Smooth muscle cell (in vitro differentiated cells): ENCODE measurements at regions not wholly inside any gene's neighbourhood (a gene's known extent, or its start where the extent isn't known, plus 50 kb on each side); places are given as distances from the start of the nearest gene placed in this dataset.
"Not testable (repeated sequence)": the region's sequence is repeated elsewhere in the genome, so short reads cannot be mapped to it uniquely, and the experiment has no call there.

ENCODE experiments used
- DNase-seq: peaks from one replicate; lab custom pipeline; 2025; ENCODE audit not compliant: unreplicated experiment; lab: John Stamatoyannopoulos, UW
- H2AFZ ChIP-seq: fragments of 200-600 bp; sonication (generic); 2 replicates; pipeline ENCODE4 v1.6.0; 2016; ENCODE audit warnings: antibody characterized with exemption, low read depth, mild to moderate bottlenecking
- H3F3A ChIP-seq: fragments of 200-600 bp; sonication (generic); 2 replicates; pipeline ENCODE4 v1.6.0; 2017; ENCODE audit warnings: antibody characterized with exemption, low read depth
- H3K27ac ChIP-seq: fragments of 200-600 bp; sonication (generic); 2 replicates; pipeline ENCODE4 v1.5.1; 2016; ENCODE audit warnings: low read depth, mild to moderate bottlenecking
- H3K27me3 ChIP-seq: fragments of 200-600 bp; sonication (generic); 2 replicates; pipeline ENCODE4 v1.6.1; 2016; ENCODE audit warnings: low read depth, mild to moderate bottlenecking
- H3K36me3 ChIP-seq: fragments of 200-600 bp; sonication (generic); 2 replicates; pipeline ENCODE4 v1.5.1; 2016; ENCODE audit warnings: low read depth
- H3K4me1 ChIP-seq: fragments of 200-600 bp; sonication (generic); 2 replicates; pipeline ENCODE4 v1.5.1; 2016; ENCODE audit warnings: low read depth
- H3K4me2 ChIP-seq: fragments of 200-600 bp; sonication (generic); 2 replicates; pipeline ENCODE4 v1.6.0; 2016; ENCODE audit warnings: mild to moderate bottlenecking
- H3K4me3 ChIP-seq: fragments of 200-600 bp; sonication (generic); 2 replicates; pipeline ENCODE4 v1.5.1; 2016; ENCODE audit warnings: mild to moderate bottlenecking
- H3K79me2 ChIP-seq: fragments of 200-600 bp; sonication (generic); 2 replicates; pipeline ENCODE4 v1.6.0; 2016; ENCODE audit warnings: low read depth, mild to moderate bottlenecking
- H3K9ac ChIP-seq: fragments of 200-600 bp; sonication (generic); 2 replicates; pipeline ENCODE4 v1.6.0; 2016; ENCODE audit warnings: low read depth
- H3K9me3 ChIP-seq: fragments of 200-600 bp; sonication (generic); replicated peaks from 2 replicates; pipeline ENCODE4 v1.5.1; 2016; ENCODE audit warnings: low read depth
- H4K20me1 ChIP-seq: fragments of 200-600 bp; sonication (generic); 2 replicates; pipeline ENCODE4 v1.6.0; 2016; ENCODE audit warnings: low read depth
- CTCF ChIP-seq: fragments of 200-600 bp; sonication (generic); IDR thresholded peaks from 2 replicates; pipeline ENCODE4 v1.5.1; 2017; ENCODE audit warnings: borderline replicate concordance, mild to moderate bottlenecking, antibody characterized with exemption; ENCODE audit not compliant: insufficient read depth, poor library complexity, severe bottlenecking
- WGBS: methylation state at CpG from one replicate; pipeline ENCODE4 v1.1.7; 2016; ENCODE audit warnings: low lambda C conversion rate; 5-methylcytosine and 5-hydroxymethylcytosine counted together

- Histone ChIP-seq H3K27ac (no peak overlapping the region), H3K9ac (no peak overlapping the region), H3F3A (no peaks in the 10 kb centered on the region), H3K9me3 (no peaks in the 10 kb centered on the region), H3K79me2 (no peaks in the 10 kb centered on the region), H3K27me3 (no peaks in the 10 kb centered on the region), H3K4me3 (no peak overlapping the region), H4K20me1 (no peaks in the 10 kb centered on the region), H3K36me3 (no peaks in the 10 kb centered on the region), H3K4me1 (no peaks in the 10 kb centered on the region), H2AFZ (peak overlapping the region; percentile 75), H3K4me2 (no peak overlapping the region)
- no peak for TF ChIP-seq CTCF
- DNase-seq: no peak
- WGBS: 98% methylated on average over 5 of the region's 5 CpGs
Measured at GRCh38 chr10:32179836-32180235, 123.6 kb upstream of the KIF5B start.

- H3K27ac ChIP-seq, H3K9me3 ChIP-seq, H3K4me3 ChIP-seq, H4K20me1 ChIP-seq, DNase-seq, H3K27me3 ChIP-seq, H3K4me1 ChIP-seq, H3K79me2 ChIP-seq, H3K9ac ChIP-seq, H3K36me3 ChIP-seq, H3F3A ChIP-seq, H2AFZ ChIP-seq, H3K4me2 ChIP-seq: not testable (repeated sequence)
- WGBS: 93% methylated on average over 7 of the region's 7 CpGs
Measured at GRCh38 chr10:32177594-32177993, 121.4 kb upstream of the KIF5B start.

- no peaks in the 10 kb centered on the region for H3K4me1 ChIP-seq
- no peak overlapping the region for H2AFZ ChIP-seq
- no peak overlapping the region for H3K27ac ChIP-seq
- H4K20me1 ChIP-seq: no peaks in the 10 kb centered on the region
- H3K9ac ChIP-seq: no peak overlapping the region
- H3K4me3 ChIP-seq: no peak overlapping the region
- no peak for TF ChIP-seq CTCF
- no peak overlapping the region for H3K4me2 ChIP-seq
- no peak for DNase-seq
- no peaks in the 10 kb centered on the region for H3F3A ChIP-seq
- WGBS: 97% methylated on average over 2 of the region's 2 CpGs
- H3K9me3 ChIP-seq: no peaks in the 10 kb centered on the region
- H3K36me3 ChIP-seq: no peaks in the 10 kb centered on the region
- no peaks in the 10 kb centered on the region for H3K79me2 ChIP-seq
- H3K27me3 ChIP-seq: no peaks in the 10 kb centered on the region
Measured at GRCh38 chr10:32175629-32176028, 119.4 kb upstream of the KIF5B start.

GRCh38 chr10:32174349-32174893, 118.2 kb upstream of the KIF5B start:
- H3K27me3 ChIP-seq: no peaks in the 10 kb centered on the region
- no peak for TF ChIP-seq CTCF
- H3K9me3 ChIP-seq: no peaks in the 10 kb centered on the region
- H3F3A ChIP-seq: no peaks in the 10 kb centered on the region
- no peak overlapping the region for H3K4me2 ChIP-seq
- DNase-seq: no peak
- H3K9ac ChIP-seq: no peak overlapping the region
- H3K4me1 ChIP-seq: no peaks in the 10 kb centered on the region
- WGBS: 52% methylated on average over 3 of the region's 3 CpGs
- no peaks in the 10 kb centered on the region for H3K79me2 ChIP-seq
- no peaks in the 10 kb centered on the region for H4K20me1 ChIP-seq
- no peak overlapping the region for H3K4me3 ChIP-seq
- no peak overlapping the region for H2AFZ ChIP-seq
- no peak overlapping the region for H3K27ac ChIP-seq
- no peaks in the 10 kb centered on the region for H3K36me3 ChIP-seq
